NCI-H1092 treated with DMSO at 0.1 percent for 48 hours (cell line): ENCODE measurements at regions not wholly inside any gene's neighbourhood (a gene's known extent, or its start where the extent isn't known, plus 50 kb on each side); places are given as distances from the start of the nearest gene placed in this dataset.

Source experiments
- DNase-seq: peaks from one replicate; lab custom pipeline; 2025; lab: John Stamatoyannopoulos, UW

DNA sequence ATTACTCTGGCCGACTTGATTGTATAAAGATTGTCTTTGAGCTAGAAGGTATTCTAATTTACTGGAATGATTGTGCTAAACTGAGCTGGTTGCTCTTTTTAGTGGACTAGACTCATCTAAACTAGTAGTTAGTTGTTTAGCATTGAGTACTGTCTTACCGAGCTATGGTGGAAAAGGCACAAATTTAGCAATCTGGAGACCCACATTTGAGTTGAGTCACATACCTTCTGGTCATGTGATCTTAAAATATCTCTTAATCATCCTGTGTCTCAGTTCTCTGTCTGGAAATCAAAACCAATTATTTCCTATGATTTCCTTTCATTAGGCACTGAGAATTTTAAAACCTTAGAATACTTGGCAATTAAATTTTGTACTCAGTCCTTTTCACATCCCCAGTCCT is 349.5 kb downstream of the IRS2 start:
- no peak for DNase-seq

DNA sequence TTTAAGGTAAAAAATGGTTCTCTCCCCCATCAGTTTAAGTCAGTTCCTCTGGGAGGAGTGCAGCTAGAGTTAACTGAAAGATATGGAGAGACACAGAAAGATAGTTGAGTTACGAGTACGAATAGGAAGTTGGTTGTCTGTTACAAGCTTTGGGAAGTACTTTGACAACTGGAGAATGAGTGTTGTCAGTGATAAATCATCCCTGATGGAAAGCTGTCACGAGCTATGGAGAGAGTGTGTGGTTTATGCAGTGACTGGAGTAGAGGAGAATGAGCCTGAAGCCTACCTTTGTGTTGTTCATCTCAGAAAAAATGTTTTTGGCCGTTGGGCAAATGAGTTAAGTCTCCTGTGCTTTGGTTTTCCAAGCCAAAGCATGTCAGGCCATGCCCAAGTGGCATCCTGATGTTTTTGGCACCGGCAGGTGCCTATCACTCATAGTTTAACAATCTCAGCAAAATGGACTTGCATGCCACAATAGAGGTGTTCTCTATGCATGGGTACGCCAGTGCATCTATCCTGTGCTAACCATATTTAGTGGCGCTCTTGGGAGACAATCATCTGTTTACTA is 350.2 kb downstream of the IRS2 start:
- no peak for DNase-seq

DNA sequence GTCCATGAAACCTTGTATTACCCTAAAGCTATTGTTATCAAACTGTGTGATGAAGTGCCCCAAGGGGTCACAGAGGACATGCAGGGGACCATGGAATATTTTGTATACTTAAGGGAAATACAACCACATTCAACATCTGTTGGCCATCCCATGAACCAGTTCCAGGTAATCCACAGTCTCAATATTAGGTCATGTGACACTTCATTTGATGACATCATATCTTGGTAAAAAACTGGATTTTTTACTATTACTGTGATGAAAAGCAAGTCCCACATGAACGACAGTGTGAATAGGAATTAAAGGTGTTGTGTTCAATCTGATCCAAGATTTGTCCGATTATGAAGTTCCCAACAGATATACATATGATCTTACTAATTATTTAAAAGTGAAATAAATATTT is 355.2 kb downstream of the IRS2 start:
- DNase-seq: no peak

DNA sequence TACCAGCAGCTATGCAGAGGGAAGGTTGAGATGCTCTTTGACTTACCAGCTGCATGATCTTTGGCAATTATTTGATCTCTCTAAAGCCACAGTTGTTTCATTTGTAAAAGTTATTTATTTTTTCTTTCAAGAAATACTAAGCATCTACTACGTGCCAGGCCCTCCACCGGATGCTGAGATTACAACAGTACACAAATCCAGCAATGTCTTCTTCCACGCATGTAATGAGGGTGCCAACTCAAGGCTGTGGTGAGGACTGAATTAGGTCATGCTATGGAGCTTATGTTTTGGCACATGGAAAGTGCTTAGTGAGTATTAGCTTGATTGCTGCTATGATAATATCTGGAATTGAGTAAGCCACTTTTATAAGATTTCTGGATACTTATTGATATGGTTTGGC is 358.2 kb downstream of the IRS2 start:
- DNase-seq: no peak

DNA sequence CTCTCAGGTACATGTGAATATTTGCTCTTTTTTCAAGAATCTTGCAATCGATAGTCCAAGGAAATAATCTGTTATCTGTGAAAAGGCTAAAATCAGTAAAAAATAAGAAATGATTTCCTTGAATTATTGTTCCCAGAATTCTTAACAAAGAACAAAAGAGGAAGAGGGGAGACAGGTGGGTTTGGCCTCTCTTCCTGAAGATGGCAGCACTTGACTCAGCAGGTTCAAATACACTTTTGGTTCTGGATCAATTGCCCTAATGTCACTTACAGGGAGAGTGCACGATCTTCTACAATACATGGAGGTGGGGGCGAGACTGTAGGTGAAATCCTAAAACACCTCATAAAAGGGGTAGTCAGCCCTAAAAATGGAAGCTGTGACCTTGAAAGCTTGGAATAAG is 358.7 kb downstream of the IRS2 start:
- no peak for DNase-seq

DNA sequence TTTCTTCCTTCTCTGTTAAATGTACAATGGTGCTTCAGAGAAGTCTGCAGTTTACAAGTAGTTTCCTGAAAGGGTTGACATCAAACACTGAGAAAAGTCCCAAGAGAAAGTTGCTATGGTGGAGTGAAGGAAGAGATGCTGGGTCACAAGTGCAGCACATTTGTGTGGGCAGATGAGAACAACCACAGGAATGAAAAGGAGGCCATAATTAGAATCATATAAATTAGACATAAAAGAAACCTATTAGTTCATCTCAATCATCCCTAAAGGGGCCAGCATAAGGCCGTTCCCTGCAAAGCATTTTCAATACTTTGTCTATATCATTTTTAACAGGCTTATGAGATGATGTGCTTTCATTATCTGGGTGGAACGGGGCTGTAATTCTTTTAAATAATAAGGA is 359.2 kb downstream of the IRS2 start:
- DNase-seq: no peak

DNA sequence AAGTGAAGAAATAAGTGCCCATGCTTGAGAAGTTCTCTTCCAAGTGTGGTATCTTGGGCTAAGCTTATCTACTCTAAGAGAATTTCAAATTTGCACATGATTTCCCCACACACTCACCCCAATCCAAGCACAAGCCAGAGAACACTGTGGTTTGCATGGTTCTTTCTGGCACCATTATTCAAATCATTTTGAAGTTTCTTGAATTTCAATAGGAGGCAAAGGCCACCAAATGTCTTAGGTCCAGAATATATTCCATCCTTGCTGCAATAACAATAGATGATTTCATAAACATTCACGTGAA is 359.7 kb downstream of the IRS2 start:
- no peak for DNase-seq

DNA sequence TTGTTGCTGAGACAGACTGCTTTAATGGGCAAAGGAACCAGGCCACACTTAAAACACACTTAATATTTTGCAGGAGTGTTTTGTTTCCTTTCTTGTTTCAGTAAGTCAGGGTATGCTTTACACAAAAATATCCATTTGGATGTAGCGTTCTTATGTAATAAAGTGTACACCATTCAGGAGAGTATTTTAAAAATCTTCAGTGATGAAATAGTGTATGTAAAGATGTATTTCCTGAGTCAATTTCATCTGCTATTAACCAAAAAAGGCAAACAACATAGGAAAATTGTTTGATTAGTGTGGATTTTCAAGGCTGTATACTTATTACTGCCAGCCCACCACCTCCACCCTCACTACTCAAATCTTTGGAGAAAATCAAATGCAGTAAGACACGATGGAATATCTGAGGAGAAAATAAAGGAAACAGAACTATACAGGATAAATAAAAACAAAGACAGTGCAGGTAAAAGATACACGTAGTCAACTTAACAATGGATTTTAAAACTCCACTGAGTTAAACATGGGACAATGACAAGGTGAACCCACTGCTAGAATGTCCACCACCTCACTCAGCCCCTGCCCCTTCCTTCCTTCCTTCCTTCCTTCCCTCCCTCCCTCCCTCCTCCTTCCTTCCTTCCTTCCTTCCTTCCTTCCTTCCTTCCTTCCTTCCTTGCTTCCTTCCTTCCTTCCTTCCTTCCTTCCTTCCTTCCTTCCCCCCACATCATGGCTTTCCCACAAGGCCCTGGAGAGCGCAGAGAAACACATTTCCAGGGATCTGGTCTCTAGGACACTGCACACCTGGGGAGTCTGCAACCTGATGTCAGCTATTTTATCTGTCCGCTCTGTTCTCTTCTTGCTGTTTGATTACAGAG is 360.3 kb downstream of the IRS2 start:
- no peak for DNase-seq

DNA sequence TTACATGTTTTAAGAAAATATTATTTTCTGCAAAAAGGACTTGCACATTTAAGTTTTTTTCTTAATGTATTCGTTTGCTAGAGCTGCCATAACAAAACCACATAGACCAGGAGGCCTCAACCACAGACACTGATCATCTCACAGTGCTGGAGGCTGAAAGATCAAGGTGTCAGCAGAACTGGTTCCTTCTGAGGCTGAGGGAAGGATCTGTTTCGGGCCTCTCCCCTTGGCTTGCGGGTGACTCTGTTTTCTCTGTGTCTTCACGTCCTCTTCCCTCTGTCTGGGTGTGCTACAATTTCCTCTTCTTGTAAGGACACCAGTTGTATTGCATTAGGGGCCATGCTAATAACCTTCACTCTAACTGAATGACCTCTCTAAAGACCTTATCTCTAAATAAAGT is 364.2 kb downstream of the IRS2 start:
- no peak for DNase-seq

DNA sequence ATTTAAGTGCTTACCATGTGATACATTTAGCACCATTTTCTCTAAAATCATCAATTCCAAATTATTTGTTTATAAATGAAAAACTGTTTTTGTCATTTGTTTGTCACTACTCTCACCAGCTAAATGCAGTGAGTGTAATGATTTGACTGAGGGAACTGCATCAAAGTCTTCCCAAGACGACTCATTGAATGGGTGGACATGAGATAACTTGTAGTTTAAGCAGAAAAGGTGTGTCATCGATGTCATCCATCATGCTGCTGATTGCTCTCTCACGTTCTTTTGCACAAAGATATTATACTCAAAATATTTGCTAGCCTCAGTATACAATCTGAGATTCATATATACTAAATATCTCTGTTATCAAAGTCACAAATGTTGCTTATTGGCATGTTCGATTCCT is 366.5 kb downstream of the IRS2 start:
- no peak for DNase-seq

DNA sequence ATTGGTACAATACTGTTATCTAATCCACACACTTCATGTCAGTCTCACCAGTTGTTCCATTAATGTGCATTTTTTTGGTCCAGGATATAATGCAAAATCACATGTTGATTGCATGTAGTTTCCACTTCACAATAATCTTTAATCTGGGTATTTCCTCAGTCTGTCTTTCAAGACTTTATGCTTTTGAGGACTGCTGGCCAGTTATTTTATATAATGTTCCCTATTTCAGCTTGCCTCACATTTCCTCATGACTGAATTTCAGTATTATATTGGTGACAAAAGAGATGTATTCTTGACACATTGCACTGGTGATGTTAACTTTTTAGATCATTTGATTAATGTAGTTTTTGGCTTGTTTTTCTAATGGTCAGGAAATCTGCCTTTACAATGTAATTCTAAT is 368.3 kb downstream of the IRS2 start:
- no peak for DNase-seq

DNA sequence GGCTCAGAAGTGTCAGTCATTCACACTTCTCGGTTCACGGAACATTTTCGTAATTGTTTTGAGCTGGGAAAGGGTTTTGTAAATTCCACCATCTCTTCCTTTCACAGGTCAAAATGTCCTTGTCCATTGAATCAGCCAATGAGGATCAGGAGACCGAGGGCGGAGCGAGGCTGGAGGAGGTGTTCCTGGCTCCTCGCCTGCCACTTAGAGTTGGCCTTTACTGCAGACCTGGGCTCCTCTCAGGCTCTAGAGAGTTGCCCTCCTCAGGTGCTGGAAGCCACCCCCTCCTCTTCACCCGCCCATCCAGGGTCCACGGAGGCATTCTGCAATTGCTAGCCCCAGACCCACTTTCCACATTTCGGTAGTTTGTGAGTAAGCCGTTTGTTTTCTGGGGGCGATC is 370.4 kb downstream of the IRS2 start:
- no peak for DNase-seq

DNA sequence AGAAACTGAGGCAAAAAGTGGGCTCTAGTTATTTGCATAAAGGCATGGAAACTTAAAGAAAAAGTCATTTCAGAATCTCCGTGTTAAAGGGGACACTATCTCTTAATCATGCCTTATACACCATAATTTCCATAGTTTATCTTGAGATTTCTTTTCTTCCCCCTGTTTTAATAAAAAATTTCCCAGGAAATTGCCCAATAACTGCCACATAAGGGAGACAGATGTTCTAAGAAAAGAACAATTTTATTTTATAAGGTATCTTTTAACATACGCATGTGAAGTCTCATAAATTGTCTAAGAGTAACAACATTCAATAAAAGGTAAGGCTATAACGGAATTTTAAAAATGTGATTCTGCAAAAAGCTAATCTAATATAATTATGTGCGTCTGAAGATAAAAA is 371.3 kb downstream of the IRS2 start:
- DNase-seq: no peak

DNA sequence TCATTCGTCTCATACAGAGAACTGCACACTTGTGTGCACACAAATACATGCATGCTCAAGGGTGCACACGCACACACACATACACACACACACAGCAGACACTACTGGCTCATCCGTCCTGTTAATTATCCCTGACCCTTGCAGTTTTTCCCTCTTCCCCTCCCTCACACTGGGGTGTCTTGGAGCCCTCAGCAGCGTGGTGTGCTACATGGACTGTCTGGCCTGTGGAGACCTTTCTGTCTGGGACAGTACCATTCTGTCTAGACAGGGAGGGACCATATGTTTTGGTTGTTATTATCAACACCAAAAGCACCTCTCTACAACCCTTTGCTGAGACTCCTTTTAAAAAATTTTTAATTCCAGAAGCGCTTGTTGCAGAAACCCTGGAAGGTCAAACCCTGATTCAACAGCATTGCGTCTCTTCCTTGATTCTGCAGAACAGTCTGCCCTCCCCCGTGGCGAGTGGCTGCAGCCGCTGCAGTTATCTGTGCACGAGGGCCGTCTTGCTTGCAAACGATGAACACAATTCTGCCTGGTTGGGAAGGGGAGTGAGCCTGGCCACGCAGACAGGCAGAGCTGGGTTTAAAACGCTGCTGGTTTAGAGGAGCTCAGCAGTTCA is 374.0 kb downstream of the IRS2 start:
- DNase-seq: peak; percentile 90

DNA sequence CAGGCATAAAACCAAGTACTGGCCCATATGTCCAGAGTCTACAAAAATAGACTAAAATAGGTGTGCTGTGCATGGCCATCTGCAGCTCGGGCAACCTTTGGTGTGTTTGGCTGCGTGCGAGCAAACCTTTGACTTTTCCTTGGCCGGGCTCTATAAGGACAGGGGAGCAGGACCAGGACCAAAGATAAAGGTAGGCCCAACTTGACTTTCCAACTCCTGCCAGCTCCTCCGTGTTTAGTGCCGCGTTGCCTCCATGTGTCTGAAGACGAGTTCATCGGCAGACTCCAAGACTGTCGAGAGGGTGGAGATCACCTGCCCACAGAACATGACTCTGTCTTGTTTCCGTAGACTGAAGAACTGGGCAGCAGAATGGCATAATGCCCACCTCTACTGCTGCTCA is 375.5 kb downstream of the IRS2 start:
- DNase-seq: no peak

DNA sequence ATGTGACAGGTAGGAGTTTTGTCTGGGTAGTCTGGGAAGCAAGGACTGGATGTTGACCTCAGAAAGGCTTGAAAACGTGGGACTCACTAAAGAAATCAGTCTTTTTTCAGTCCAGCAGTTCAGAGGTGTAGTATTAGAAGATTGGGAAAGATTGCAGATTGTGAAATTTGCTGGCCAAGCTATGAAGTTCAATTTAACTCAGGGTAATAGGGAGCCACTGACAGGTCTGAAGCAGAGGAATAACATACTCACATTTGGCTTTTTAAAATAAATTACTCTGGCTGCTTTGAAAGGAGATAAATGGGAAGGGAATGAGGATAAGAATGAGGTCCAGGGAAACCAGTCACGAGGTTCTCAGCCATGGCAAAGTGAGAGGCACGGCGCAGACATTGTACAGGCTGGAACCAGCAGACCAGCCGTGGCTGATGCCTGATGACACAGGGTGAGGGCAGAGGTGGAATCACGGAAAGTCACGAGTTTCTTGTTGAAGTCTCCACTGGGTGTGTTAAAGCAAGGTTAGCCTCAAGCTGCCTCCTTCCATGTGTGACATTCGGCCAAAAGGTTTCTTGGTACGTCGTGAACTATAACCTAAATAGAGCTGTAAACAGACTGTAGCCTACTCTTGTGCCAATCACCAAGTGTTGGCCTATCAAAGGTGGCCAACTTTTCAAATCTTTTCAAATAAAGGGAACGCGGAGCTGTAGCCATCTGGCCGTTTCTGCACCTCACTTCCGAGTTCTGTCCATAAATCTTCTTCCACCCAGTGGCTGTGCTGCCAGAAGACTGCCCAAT is 377.6 kb downstream of the IRS2 start:
- DNase-seq: no peak

DNA sequence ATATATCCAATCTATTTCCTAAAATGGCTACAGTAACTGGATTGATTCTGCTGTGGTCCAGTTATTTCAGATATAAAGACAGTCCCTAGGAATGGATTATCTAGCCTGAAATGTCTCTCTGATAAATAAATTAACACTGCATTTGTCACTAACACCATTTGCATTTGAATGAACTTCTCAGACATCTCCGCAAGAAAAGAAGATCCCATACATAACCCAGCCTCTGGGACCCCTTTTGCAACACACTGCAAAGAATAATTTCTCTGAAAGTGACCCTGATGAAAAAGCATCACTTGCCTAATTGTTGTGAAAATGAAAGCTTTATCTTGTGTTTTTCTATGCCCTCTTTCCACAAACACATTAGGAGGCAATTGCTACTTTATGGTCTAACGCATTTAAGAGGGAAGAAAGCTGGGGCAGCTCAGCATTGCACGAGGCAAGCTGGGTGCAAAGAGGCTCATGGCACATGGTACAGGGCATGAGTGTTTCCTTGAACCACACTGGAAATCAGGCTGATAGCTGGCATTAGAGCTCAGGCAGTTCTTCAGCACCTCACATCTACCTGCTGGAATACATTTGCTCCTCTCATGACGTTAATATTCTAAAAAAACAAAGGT is 379.9 kb downstream of the IRS2 start:
- DNase-seq: no peak

DNA sequence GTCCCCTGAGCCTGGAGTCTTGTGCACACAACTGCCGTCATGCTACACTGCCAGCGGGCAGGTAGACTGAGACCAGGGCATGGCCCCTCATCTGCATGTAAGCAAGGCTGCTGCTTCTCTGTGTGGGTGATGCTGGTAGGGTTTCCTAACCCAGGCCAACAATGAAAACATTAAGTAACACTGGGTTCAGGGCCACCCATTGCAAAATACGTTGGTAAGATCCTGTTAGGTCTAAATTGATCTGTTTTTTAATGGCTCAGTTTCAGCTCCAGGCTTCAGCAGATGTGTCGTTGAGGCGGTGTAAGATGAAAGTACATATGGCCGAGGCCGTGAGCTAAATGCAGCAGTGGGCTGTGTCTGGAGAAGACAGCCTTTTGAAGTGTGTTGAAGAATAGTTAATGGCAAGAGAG is 383.4 kb downstream of the IRS2 start:
- peak; percentile 40 for DNase-seq

DNA sequence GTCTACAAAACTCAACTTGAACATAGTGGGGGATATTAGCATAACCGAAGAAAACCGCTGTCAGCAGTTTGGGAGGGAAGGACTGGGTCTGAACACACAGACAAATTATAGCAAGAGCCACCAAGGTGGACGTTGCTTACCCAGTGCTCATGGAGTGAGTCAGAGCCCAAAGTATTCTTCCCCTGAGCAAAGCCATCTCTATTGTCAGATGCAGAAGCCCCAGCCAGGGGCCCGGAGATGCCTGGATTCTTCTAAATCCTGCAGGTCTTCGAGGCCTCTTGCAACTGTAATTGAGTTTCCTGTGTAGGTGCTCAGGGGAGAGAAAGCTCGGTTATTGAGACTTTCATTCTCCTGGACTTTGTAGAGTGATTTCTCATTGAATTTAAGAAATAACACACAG is 384.5 kb downstream of the IRS2 start:
- no peak for DNase-seq

DNA sequence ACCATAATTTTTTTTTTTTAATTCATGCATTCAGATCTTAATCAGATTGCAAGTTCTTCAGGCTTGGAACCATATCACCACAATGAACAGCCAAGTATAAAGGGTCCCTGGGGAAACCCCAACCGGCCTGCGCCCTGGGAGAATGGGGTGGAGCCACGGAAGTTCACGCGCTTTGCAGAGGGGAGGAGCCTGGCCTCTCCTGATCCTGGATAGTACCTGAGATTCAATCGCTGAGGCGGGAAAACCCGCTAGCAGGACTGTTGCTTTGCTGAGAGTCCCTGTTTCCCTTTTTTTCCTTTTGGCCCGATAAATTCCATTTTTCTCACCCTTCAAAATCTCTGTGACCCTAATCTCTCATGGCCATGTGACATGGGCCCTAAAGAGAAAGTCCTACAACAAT is 385.1 kb downstream of the IRS2 start:
- DNase-seq: no peak

DNA sequence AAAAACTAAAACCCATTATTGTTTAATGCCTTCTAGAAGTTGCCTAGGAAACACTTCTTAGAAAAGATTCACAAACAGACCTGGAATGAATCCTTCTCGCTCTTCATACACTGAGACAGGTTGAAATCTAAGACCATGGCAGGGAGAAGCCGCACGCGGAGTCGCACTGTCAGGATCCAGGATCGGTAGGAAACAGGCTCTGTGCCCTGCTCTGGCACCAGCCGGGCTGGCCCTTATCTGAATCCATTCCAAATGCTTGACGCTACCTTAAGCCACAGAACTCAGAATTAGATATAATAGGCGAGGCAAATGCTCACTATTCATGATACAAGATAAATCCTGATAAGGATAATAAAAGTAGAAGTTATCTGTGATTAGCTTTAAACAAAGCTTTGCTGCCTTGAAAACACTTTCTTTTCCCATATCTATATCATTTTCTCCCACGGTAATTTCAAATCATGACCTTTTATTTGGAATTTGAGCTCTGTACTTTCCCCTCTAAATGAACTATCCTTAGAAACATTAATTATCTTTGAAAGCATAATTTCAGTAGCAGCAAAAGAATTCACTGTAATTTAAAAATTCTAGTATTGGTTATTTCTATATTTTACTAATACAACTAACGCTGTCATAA is 385.6 kb downstream of the IRS2 start:
- no peak for DNase-seq

DNA sequence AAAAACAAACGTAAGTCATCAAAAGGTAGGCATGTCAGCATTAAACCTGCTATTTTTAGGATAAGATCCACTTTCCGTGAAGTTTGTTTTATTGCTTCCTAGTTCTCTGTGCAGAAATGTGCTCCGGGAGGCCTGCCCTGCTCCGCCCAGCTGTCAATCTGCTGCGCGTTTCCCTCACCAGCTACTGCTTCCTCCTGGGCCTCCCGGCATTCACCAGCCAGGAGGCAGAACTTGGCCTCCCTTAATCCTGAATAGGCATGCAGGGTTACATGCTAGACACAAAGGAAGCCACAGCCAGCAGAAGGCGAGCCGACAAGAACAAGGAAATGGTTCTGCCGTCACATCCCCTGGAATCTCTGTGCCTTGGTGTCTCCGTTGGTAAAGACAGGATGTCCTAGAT is 386.2 kb downstream of the IRS2 start:
- no peak for DNase-seq
